ENCODE measurements at regions not wholly inside any gene's neighbourhood (a gene's known extent, or its start where the extent isn't known, plus 50 kb on each side); places are given as distances from the start of the nearest gene placed in this dataset.

DNA sequence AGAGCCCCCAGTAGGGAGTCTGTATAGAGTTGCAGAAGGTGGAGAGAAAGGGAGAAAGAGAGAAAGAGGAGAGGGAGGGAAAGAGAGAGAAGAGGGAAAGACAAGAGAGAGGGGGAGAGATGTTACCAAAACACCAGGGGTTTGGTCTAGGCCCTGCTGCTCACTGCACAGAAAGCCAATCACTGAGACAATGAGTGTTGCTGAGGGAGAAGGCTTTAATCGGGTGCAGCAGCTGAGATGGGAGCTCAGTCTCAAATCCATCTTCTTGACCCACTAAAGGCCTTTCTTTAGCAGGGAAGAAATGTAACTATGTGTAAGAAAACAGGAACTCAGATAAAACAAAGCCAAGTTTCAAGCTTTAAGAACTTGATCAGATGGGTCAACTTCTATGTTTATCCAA lies 198.2 kb upstream of the FOXK1 start:
- TF ChIP-seq POLR2A (IDR thresholded peaks at IDR 0.05; ENCODE audit: low read length) (no peak), GATA1 (IDR thresholded peaks at IDR 0.05; ENCODE audit: low read depth, low read length) (no peak)

Measured in erythroblast (primary cell).